ENCODE measurements at regions not wholly inside any gene's neighbourhood (a gene's known extent, or its start where the extent isn't known, plus 50 kb on each side); places are given as distances from the start of the nearest gene placed in this dataset.

GRCh38 chr7:33701189-33701740, 204.1 kb upstream of the BMPER start:
- DNase-seq: no peak
- H3K4me1 ChIP-seq (ENCODE audit: low read length): no peaks in the 10 kb centered on the region
- no peaks in the 10 kb centered on the region for H3K9me3 ChIP-seq (replicated peaks; ENCODE audit: insufficient read depth, low read length)
- TF ChIP-seq CTCF (IDR thresholded peaks at IDR 0.05; ENCODE audit: low read length) (no peak), EZH2phosphoT487 (IDR thresholded peaks at IDR 0.05; ENCODE audit: low read length) (no peak), EZH2 (optimal IDR thresholded peaks at IDR 0.05; ENCODE audit: low read depth, low read length) (no peak)
- no peak overlapping the region for H3K4me3 ChIP-seq (ENCODE audit: low read length)
- no peaks in the 10 kb centered on the region for H3K79me2 ChIP-seq (ENCODE audit: low read length)
- H3K36me3 ChIP-seq (replicated peaks; ENCODE audit: insufficient read depth, low read length): no peaks in the 10 kb centered on the region
- H3F3A ChIP-seq (ENCODE audit: insufficient read depth, low read length): no peaks in the 10 kb centered on the region
- no peaks in the 10 kb centered on the region for H3K9me2 ChIP-seq (replicated peaks; ENCODE audit: insufficient read depth, low read length)
- H3K27ac ChIP-seq (ENCODE audit: low read length): no peak overlapping the region
- H2AFZ ChIP-seq (ENCODE audit: low read length): no peak overlapping the region
- no peak overlapping the region for H3K4me2 ChIP-seq (ENCODE audit: low read depth, low read length)
- no peaks in the 10 kb centered on the region for H3K27me3 ChIP-seq (replicated peaks; ENCODE audit: insufficient read depth, low read length)
- H3K9ac ChIP-seq (ENCODE audit: low read length): no peak overlapping the region
- H4K20me1 ChIP-seq (ENCODE audit: insufficient read depth, low read length): no peaks in the 10 kb centered on the region

DNA sequence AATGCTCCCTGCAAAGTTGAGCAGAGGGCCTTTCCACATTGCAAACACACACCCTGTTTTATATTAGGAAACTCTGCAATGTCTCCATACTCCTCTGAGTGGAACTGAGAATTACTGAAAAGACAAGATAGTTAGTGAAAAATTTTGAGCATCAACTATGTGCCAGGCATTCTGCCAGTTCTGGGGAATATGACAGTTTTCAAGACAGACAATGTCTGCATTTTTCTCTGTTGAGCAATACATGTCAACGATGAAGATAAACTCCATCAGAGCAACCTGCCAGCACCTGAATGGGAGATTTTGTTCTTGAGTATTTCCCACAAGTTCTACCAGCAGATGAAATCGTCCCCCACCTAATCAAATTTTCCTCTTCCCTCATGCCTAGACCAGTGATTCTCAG, 203.4 kb upstream of the BMPER start:
- Histone ChIP-seq H3K9ac (ENCODE audit: low read length) (no peak overlapping the region), H3F3A (ENCODE audit: insufficient read depth, low read length) (no peaks in the 10 kb centered on the region), H4K20me1 (ENCODE audit: insufficient read depth, low read length) (no peaks in the 10 kb centered on the region), H3K4me3 (ENCODE audit: low read length) (no peak overlapping the region), H3K4me2 (ENCODE audit: low read depth, low read length) (no peak overlapping the region), H2AFZ (ENCODE audit: low read length) (no peak overlapping the region), H3K9me2 (replicated peaks; ENCODE audit: insufficient read depth, low read length) (no peaks in the 10 kb centered on the region), H3K4me1 (ENCODE audit: low read length) (no peaks in the 10 kb centered on the region), H3K27ac (ENCODE audit: low read length) (no peak overlapping the region), H3K79me2 (ENCODE audit: low read length) (no peaks in the 10 kb centered on the region), H3K27me3 (replicated peaks; ENCODE audit: insufficient read depth, low read length) (no peaks in the 10 kb centered on the region), H3K36me3 (replicated peaks; ENCODE audit: insufficient read depth, low read length) (no peaks in the 10 kb centered on the region), H3K9me3 (replicated peaks; ENCODE audit: insufficient read depth, low read length) (no peaks in the 10 kb centered on the region)
- DNase-seq: no peak
- TF ChIP-seq CTCF (IDR thresholded peaks at IDR 0.05; ENCODE audit: low read length) (no peak), EZH2 (optimal IDR thresholded peaks at IDR 0.05; ENCODE audit: low read depth, low read length) (no peak), EZH2phosphoT487 (IDR thresholded peaks at IDR 0.05; ENCODE audit: low read length) (no peak)

- Histone ChIP-seq H3F3A (ENCODE audit: insufficient read depth, low read length) (no peaks in the 10 kb centered on the region), H3K27ac (ENCODE audit: low read length) (no peak overlapping the region), H3K79me2 (ENCODE audit: low read length) (no peaks in the 10 kb centered on the region), H3K4me3 (ENCODE audit: low read length) (no peak overlapping the region), H3K9me2 (replicated peaks; ENCODE audit: insufficient read depth, low read length) (no peaks in the 10 kb centered on the region), H3K9me3 (replicated peaks; ENCODE audit: insufficient read depth, low read length) (no peaks in the 10 kb centered on the region), H3K36me3 (replicated peaks; ENCODE audit: insufficient read depth, low read length) (no peaks in the 10 kb centered on the region), H3K9ac (ENCODE audit: low read length) (no peak overlapping the region), H4K20me1 (ENCODE audit: insufficient read depth, low read length) (no peaks in the 10 kb centered on the region), H3K27me3 (replicated peaks; ENCODE audit: insufficient read depth, low read length) (no peaks in the 10 kb centered on the region), H3K4me2 (ENCODE audit: low read depth, low read length) (no peak overlapping the region), H2AFZ (ENCODE audit: low read length) (no peak overlapping the region), H3K4me1 (ENCODE audit: low read length) (no peaks in the 10 kb centered on the region)
- TF ChIP-seq EZH2phosphoT487 (IDR thresholded peaks at IDR 0.05; ENCODE audit: low read length) (no peak), CTCF (IDR thresholded peaks at IDR 0.05; ENCODE audit: low read length) (no peak), EZH2 (optimal IDR thresholded peaks at IDR 0.05; ENCODE audit: low read depth, low read length) (no peak)
- DNase-seq: no peak
Measured at GRCh38 chr7:33702514-33703054, 202.8 kb upstream of the BMPER start.

Data from MM.1S (cell line).